Pancreas (tissue), 10 donors: ENCODE measurements at regions not wholly inside any gene's neighbourhood (a gene's known extent, or its start where the extent isn't known, plus 50 kb on each side); places are given as distances from the start of the nearest gene placed in this dataset.

Experiments
- ATAC-seq, 4 donors: fragments of 200-7000 bp; cut with Tn5 transposase; one replicate each; pipeline versions ENCODE4 v1.8.0 to v1.9.1; 2020; ENCODE audit warnings: mild to moderate bottlenecking in 4 of 4, moderate library complexity in 4 of 4
- DNase-seq, 6 donors: peaks; one replicate each; pipeline ENCODE4 v3.0.0-alpha.2; 2020
- FAIRE-seq: peaks from 2 replicates; lab custom pipeline; 2012; peaks lifted over from hg19 to GRCh38; lab: Jason Lieb, UNC
- H3K27ac ChIP-seq, 4 donors: fragments of 200-600 bp; sonication (generic); 1 replicate in 3 of 4; 2 replicates in 1 of 4; pipeline versions ENCODE4 v1.5.0 to v1.8.0; 2020
- H3K27me3 ChIP-seq, 4 donors: fragments of 200-600 bp; one replicate each; pipeline ENCODE4 v1.8.0; 2021
- H3K36me3 ChIP-seq, 3 donors: fragments of 200-600 bp; sonication (generic) in 1 of 3; one replicate each; pipeline versions ENCODE4 v1.5.0 to v1.8.0; 2020 to 2021
- H3K4me1 ChIP-seq, 3 donors: fragments of 200-600 bp; one replicate each; pipeline ENCODE4 v1.8.0; 2021
- H3K4me3 ChIP-seq, 4 donors: fragments of 200-600 bp; sonication (generic) in 2 of 4; one replicate each; pipeline versions ENCODE4 v1.5.0 to v1.8.0; 2020 to 2021
- H3K9me3 ChIP-seq, 4 donors: fragments of 200-600 bp; one replicate each; pipeline ENCODE4 v1.8.0; 2021
- WGBS, 2 donors: extraction: QIAGEN DNeasy Blood & Tissue Kit; methylation state at CpG; one replicate each; pipeline ENCODE4 v1.1.7; 2013; 5-methylcytosine and 5-hydroxymethylcytosine counted together
- intact Hi-C, 3 donors: fragments of 100-400 bp; cut with DNase I; formaldehyde crosslinking; loops; one replicate each; pipeline versions ENCODE4 v1.11.1 to v1.14.2; 2022
- TF ChIP-seq, protein P1 (sequence below), 4 donors: fragments of 200-600 bp; sonication (generic) in 3 of 4; IDR thresholded peaks; one replicate each; pipeline versions ENCODE4 v1.5.0 to v1.8.0; 2021; ENCODE audit warnings: antibody characterized with exemption in 4 of 4
- donor health status: healthy with polysubstance abuse.
- donor health status: DM: no; HTN: no; CAD: no; lungs with moderate emphysema.
- donor health status: DM: no; HTN: no; CAD: no.
- donor health status: control.
- donor health status: control.
- donor health status: Bipolar disorder and iron deficiency.
- donor health status: DM: yes; HTN: yes; CAD: no.
- donor health status: DM: no; HTN: no; CAD: no.
- donor health status: DM: no; HTN: no; CAD: no.
- donor health status: DM: yes; HTN: yes; CAD: no.

DNA sequence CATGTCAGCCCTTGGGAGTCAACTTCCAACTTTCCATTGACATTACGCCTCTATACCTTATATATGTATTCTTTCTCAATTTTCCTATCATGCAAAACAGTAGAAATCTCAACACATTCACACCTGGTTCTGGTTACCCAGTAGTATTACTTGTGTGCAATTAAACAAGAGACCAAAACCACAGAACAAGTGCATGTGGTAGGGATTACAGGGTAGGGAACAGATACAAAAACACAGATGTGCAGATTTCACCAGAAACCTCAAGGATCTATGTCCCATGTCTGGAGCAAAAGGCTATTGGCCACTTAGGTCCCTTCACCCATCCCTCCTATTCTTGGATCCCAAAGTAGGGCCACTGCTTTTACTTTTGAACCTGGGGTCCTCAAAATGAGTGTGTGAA lies 143.6 kb upstream of the ZCCHC13 start:
- 90 to 96% methylated on average over 1 of the region's 1 CpG for WGBS, 2 donors
- TF ChIP-seq, protein P1, sequence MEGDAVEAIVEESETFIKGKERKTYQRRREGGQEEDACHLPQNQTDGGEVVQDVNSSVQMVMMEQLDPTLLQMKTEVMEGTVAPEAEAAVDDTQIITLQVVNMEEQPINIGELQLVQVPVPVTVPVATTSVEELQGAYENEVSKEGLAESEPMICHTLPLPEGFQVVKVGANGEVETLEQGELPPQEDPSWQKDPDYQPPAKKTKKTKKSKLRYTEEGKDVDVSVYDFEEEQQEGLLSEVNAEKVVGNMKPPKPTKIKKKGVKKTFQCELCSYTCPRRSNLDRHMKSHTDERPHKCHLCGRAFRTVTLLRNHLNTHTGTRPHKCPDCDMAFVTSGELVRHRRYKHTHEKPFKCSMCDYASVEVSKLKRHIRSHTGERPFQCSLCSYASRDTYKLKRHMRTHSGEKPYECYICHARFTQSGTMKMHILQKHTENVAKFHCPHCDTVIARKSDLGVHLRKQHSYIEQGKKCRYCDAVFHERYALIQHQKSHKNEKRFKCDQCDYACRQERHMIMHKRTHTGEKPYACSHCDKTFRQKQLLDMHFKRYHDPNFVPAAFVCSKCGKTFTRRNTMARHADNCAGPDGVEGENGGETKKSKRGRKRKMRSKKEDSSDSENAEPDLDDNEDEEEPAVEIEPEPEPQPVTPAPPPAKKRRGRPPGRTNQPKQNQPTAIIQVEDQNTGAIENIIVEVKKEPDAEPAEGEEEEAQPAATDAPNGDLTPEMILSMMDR (IDR thresholded peaks at IDR 0.05): no peak

DNA sequence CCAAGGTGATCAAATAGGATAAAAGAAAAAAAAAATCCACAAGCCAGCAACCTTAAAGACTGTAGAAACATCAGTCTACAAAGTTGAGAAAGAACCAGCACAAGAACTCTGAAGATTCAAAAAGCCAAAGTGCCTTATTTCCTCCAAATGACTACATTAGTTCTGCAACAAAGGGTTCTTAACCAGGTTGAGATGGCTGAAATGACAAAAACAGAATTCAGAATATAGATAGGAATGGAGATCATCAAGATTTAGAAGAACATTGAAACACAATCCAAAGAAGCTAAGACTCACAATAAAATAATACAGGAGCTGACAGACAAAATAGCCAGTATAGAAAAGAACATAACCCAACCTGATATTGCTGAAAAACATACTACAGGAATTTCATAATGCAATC lies 156.5 kb upstream of the ZCCHC13 start:
- peaks cover 0 to 2% (median 0%) of the 10 kb centered on the region in 4 donors for H3K9me3 ChIP-seq
- no peak overlapping the region for H3K4me3 ChIP-seq
- H3K27me3 ChIP-seq: peaks cover 0 to 3% (median under 1%) of the 10 kb centered on the region in 4 donors
- no peaks in the 10 kb centered on the region for H3K4me1 ChIP-seq
- ATAC-seq: no peak
- TF ChIP-seq, protein P1 (IDR thresholded peaks at IDR 0.05): no peak
- no peak for DNase-seq
- no peak for FAIRE-seq
- intact Hi-C loops: no loop called here
- H3K27ac ChIP-seq: no peak overlapping the region
- H3K36me3 ChIP-seq: no peaks in the 10 kb centered on the region

More for the DNA sequence above, 143.6 kb upstream of the ZCCHC13 start:
- H3K27ac ChIP-seq: no peak overlapping the region
- ATAC-seq (no peak), FAIRE-seq (peak; percentile 32), DNase-seq (no peak)
- intact Hi-C loops: no loop called here
- no peak overlapping the region for H3K4me3 ChIP-seq
- no peaks in the 10 kb centered on the region for H3K36me3 ChIP-seq
- peaks cover 0 to 3% (median 0%) of the 10 kb centered on the region in 4 donors for H3K27me3 ChIP-seq
- H3K4me1 ChIP-seq: no peaks in the 10 kb centered on the region
- no peaks in the 10 kb centered on the region for H3K9me3 ChIP-seq

DNA sequence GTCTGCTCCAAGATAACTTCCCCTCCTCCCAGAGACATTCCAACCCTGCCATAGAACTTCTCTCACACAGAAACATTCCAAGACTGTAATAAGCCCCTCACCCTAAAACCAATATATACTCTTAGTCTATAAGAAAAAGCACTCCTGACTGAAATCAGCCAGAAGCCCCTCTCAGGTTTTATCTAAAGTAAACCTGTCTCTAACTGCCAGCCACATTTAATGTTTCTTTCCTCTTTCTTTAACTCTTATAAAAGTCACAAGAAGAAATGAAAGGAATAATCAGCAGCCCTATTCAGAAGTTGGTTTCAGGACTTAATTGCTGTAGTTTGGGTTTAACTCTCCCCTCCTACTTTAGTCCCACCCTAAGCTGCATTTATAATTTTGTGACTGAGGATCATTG lies 165.0 kb upstream of the ZCCHC13 start:
- FAIRE-seq: no peak

DNA sequence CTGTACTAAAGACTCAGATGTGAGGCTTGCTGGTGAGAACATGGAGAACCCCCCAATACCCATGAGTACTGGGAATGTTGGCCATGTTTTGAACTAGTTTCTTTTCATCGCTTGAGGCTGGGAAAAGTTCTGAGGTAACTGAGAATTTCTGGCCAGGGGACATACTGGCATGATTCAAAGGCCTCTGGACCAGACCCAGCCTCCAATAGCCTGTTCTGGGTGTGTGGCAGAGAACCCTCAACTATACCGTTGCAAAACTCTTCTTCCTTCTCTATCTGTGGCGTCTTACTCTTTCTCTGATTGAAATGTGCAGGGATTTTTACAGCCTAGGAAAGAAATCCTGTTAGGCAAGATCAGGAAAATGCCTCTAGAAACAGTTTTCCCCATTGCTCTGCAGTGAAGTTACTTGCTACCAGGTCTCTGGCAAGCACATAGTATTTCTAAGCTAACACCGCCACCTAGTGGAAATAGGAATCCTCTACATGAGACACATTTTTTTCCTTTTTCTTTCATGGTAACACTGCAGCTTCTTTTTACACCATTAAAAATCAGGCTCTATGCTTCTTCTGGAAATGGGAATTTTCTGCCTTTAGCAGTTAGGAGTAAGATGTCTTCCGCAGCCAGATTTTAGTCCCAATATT lies 170.7 kb upstream of the ZCCHC13 start:
- 26 to 28% methylated on average over 5 of the region's 5 CpGs for WGBS, 2 donors
- ATAC-seq (peak; percentile 48 to 90 (median 88)), FAIRE-seq (peak; percentile 97), DNase-seq (peak in 2 of 6 donors; percentile 22 to 25)
- H3K36me3 ChIP-seq: no peaks in the 10 kb centered on the region
- no peaks in the 10 kb centered on the region for H3K27me3 ChIP-seq
- intact Hi-C loops: loop anchor here in 2 of 3 donors (5.0 kb wide), 1 partner anchor 276 kb away; no protein-coding TSS in a partner anchor
- no peak overlapping the region for H3K27ac ChIP-seq
- TF ChIP-seq, protein P1 (IDR thresholded peaks at IDR 0.05): peak; percentile 50 to 76 (median 70)
- no peaks in the 10 kb centered on the region for H3K4me1 ChIP-seq
- H3K9me3 ChIP-seq: no peaks in the 10 kb centered on the region
- no peak overlapping the region for H3K4me3 ChIP-seq

More for the DNA sequence above, 165.0 kb upstream of the ZCCHC13 start:
- Histone ChIP-seq H3K36me3 (no peaks in the 10 kb centered on the region), H3K4me3 (no peak overlapping the region), H3K9me3 (peaks cover 0 to 5% (median 0%) of the 10 kb centered on the region in 4 donors), H3K27ac (no peak overlapping the region), H3K4me1 (no peaks in the 10 kb centered on the region), H3K27me3 (peaks cover 0 to 3% (median 0%) of the 10 kb centered on the region in 4 donors)
- TF ChIP-seq, protein P1 (IDR thresholded peaks at IDR 0.05): no peak
- no peak for ATAC-seq
- DNase-seq: no peak
- intact Hi-C loops: no loop called here

DNA sequence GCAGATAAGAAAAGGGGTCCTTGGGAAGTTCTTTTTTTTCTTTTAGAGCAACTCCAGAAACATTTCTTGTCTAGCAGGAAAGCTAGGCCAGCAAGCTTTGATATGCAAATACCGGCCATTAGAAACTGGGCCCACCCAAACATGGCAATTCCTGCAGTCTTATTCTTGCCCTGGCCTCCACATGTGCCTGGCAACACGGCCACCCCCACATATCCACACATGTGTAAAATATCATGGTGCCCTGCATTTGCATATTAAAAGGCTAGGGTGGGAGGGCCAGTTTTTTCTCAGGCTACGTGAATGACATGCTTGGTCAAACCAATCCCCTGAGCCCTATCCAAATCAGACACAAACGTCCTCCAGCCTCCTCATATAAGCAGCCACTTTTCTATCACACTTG lies 171.7 kb upstream of the ZCCHC13 start:
- FAIRE-seq: no peak
- Histone ChIP-seq H3K4me3 (no peak overlapping the region), H3K27me3 (no peaks in the 10 kb centered on the region), H3K36me3 (no peaks in the 10 kb centered on the region), H3K9me3 (no peaks in the 10 kb centered on the region), H3K4me1 (no peaks in the 10 kb centered on the region), H3K27ac (no peak overlapping the region)
- TF ChIP-seq, protein P1 (IDR thresholded peaks at IDR 0.05): no peak
- 61 to 69% methylated on average over 4 of the region's 4 CpGs for WGBS, 2 donors
- intact Hi-C loops: loop anchor here in 2 of 3 donors (5.0 kb wide), 1 partner anchor 275 kb away; no protein-coding TSS in a partner anchor
- ATAC-seq: no peak
- no peak for DNase-seq
